Brain microvascular endothelial cell (primary cell): ENCODE measurements at regions not wholly inside any gene's neighbourhood (a gene's known extent, or its start where the extent isn't known, plus 50 kb on each side); places are given as distances from the start of the nearest gene placed in this dataset.

Source experiments
- DNase-seq: peaks from one replicate; pipeline ENCODE4 v3.0.0-alpha.2; 2020
- H3K27ac ChIP-seq: fragments of 250-450 bp; sonication (Bioruptor Pico); 2 replicates; pipeline ENCODE4 v1.5.1; 2020; ENCODE audit warnings: mild to moderate bottlenecking, moderate library complexity
- H3K27me3 ChIP-seq: fragments of 250-450 bp; sonication (Bioruptor Pico); replicated peaks from 2 replicates; pipeline ENCODE4 v1.5.1; 2020; ENCODE audit warnings: mild to moderate bottlenecking
- H3K36me3 ChIP-seq: fragments of 250-450 bp; sonication (Bioruptor Pico); replicated peaks from 2 replicates; pipeline ENCODE4 v1.5.1; 2020; ENCODE audit warnings: mild to moderate bottlenecking
- H3K4me3 ChIP-seq: 2 replicates; pipeline ENCODE4 v1.5.1; 2011; ENCODE audit warnings: low read depth, mild to moderate bottlenecking, control low read depth, low read length, moderate library complexity
- CTCF ChIP-seq: IDR thresholded peaks from 2 replicates; pipeline ENCODE4 v1.5.1; 2011; ENCODE audit warnings: low read depth, mild to moderate bottlenecking, moderate library complexity, low read length, control low read depth, inconsistent platforms; ENCODE audit errors: missing control alignments
- in situ Hi-C: cut with HindIII; loops from 2 replicates; pipeline ENCODE4 v1.10.0; 2017; ENCODE audit warnings: low sequenced_read_pairs, low pct_ligation_motif_present

- no peak for TF ChIP-seq CTCF
- Histone ChIP-seq H3K4me3 (no peak overlapping the region), H3K36me3 (no peaks in the 10 kb centered on the region), H3K27ac (no peak overlapping the region), H3K27me3 (no peaks in the 10 kb centered on the region)
- no peak for DNase-seq
- in situ Hi-C loops: no loop called here
Measured at GRCh38 chrX:20431486-20431885, 164.8 kb upstream of the RPS6KA3 start.

GRCh38 chrX:20427173-20427770 lies 160.6 kb upstream of the RPS6KA3 start:
- TF ChIP-seq CTCF: no peak
- in situ Hi-C loops: no loop called here
- DNase-seq: no peak
- Histone ChIP-seq H3K27ac (no peak overlapping the region), H3K4me3 (no peak overlapping the region), H3K36me3 (no peaks in the 10 kb centered on the region), H3K27me3 (no peaks in the 10 kb centered on the region)

- no peaks in the 10 kb centered on the region for H3K27me3 ChIP-seq
- no peaks in the 10 kb centered on the region for H3K36me3 ChIP-seq
- H3K27ac ChIP-seq: no peak overlapping the region
- TF ChIP-seq CTCF: no peak
- in situ Hi-C loops: no loop called here
- H3K4me3 ChIP-seq: no peak overlapping the region
- no peak for DNase-seq
Measured at GRCh38 chrX:20421697-20422096, 155.0 kb upstream of the RPS6KA3 start.

- no peak for DNase-seq
- no peaks in the 10 kb centered on the region for H3K36me3 ChIP-seq
- H3K27me3 ChIP-seq: no peaks in the 10 kb centered on the region
- no peak overlapping the region for H3K4me3 ChIP-seq
- no peak for TF ChIP-seq CTCF
- H3K27ac ChIP-seq: no peak overlapping the region
- in situ Hi-C loops: no loop called here
Measured at GRCh38 chrX:20421275-20421674, 154.6 kb upstream of the RPS6KA3 start.

GRCh38 chrX:20420058-20420457 lies 153.3 kb upstream of the RPS6KA3 start:
- H3K4me3 ChIP-seq: no peak overlapping the region
- no peak overlapping the region for H3K27ac ChIP-seq
- H3K27me3 ChIP-seq: no peaks in the 10 kb centered on the region
- no peak for DNase-seq
- in situ Hi-C loops: no loop called here
- no peak for TF ChIP-seq CTCF
- H3K36me3 ChIP-seq: no peaks in the 10 kb centered on the region
